ENCODE measurements at regions not wholly inside any gene's neighbourhood (a gene's known extent, or its start where the extent isn't known, plus 50 kb on each side); places are given as distances from the start of the nearest gene placed in this dataset.

DNA sequence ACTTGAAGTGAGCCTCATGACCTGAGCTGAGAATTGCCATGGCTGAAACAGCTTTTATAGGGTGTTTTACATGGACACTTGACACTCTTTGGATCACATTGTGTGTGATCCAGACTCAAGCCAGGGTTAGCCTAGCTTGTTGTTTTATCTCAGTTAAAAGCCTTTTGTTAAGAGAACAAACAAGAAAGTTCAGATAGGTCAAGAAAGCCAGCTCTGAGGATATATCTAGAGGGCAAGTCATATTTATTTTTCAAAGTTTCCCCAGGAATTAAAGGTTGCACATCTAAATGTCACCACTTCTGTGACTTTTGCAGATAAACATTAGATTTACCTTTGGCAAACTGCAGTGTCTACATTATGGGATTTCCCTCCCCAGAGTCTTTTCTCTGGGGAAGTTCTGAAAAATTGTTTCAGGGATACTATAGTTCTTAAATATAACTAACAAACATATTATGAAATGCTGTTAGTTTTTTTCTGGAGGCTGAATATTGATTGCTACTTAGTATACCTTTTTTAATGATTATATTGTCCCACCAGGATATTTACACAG, 134.5 kb downstream of the C9orf152 start:
- Histone ChIP-seq H3K27me3 (no peaks in the 10 kb centered on the region), H3K4me1 (ENCODE audit: insufficient read depth) (no peaks in the 10 kb centered on the region), H3K9me3 (ENCODE audit: low read depth) (no peaks in the 10 kb centered on the region), H3K36me3 (replicated peaks; ENCODE audit: insufficient read depth, low read depth) (no peaks in the 10 kb centered on the region), H3K4me3 (no peak overlapping the region), H2AFZ (no peak overlapping the region), H3K27ac (no peak overlapping the region), H3K4me2 (no peak overlapping the region), H4K20me1 (ENCODE audit: insufficient read depth, poor library complexity, severe bottlenecking) (no peaks in the 10 kb centered on the region), H3K79me2 (peaks cover 12% of the 10 kb centered on the region), H3K9me2 (replicated peaks; ENCODE audit: insufficient read depth) (no peaks in the 10 kb centered on the region)
- TF ChIP-seq, protein P1, sequence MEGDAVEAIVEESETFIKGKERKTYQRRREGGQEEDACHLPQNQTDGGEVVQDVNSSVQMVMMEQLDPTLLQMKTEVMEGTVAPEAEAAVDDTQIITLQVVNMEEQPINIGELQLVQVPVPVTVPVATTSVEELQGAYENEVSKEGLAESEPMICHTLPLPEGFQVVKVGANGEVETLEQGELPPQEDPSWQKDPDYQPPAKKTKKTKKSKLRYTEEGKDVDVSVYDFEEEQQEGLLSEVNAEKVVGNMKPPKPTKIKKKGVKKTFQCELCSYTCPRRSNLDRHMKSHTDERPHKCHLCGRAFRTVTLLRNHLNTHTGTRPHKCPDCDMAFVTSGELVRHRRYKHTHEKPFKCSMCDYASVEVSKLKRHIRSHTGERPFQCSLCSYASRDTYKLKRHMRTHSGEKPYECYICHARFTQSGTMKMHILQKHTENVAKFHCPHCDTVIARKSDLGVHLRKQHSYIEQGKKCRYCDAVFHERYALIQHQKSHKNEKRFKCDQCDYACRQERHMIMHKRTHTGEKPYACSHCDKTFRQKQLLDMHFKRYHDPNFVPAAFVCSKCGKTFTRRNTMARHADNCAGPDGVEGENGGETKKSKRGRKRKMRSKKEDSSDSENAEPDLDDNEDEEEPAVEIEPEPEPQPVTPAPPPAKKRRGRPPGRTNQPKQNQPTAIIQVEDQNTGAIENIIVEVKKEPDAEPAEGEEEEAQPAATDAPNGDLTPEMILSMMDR (IDR thresholded peaks at IDR 0.05; ENCODE audit: poor library complexity): no peak
- TF ChIP-seq EZH2phosphoT487 (IDR thresholded peaks at IDR 0.05; ENCODE audit: low read depth, severe bottlenecking, unreplicated experiment) (no peak), EZH2 (IDR thresholded peaks at IDR 0.05; ENCODE audit: borderline replicate concordance) (no peak)
- DNase-seq (ENCODE audit: low spot score): no peak

DNA sequence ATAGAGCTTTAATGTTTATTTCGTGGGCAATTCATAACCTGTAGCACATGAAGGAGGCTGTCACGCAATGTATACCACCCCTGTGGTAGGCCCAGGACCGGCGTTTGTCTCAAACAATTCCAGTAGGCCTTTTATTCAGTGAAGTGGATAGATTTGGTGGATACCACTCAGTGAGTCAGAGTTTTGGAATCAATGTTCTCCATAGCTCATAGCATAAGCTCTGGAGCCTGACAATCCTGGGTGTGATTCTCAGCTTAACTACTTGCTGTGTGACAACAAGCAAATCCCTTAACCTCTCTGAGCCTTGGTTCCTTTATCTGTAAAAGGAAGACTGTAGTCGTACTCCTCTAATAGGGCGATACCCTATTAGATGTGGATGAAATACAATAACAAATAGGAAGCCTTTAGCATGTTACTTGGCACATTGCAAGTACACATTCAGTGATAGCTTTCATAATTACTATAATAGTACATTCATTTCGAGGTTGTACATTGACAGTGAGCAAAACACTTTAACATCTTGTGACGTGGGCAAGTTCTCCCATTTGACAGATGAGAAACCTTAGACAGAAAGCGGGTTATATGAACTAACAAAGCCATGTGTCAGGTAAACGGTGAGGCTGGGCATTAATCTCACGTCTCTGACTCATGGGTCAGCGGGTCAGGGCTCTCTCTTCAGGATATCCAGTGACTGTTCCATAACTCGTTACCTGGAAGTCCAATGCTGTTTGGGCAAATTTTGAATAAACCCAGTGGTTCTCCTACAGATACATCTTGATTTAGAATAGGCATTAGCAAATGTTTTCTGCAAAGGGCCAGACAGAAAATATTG, 130.8 kb downstream of the C9orf152 start:
- H3K27ac ChIP-seq: no peak overlapping the region
- H3K9me3 ChIP-seq (ENCODE audit: low read depth): no peaks in the 10 kb centered on the region

DNA sequence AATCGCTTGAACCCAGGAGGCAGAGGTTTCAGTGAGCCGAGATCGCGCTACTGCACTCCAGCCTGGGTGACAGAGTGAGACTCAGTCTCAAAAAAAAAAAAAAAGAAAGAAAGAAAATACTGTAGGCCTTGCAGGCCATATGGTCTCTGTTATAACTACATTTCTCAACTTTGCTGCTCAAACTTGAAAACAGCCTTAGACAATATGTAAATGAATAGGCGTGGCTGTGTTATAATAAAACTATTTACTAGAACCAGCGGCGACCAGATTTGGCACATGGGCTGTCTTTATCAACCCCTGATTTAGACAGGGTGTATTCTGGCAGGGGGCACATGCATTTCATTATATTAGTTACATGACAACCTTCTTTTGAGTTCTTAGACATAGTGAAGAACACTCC, 130.0 kb downstream of the C9orf152 start:
- Histone ChIP-seq H4K20me1 (ENCODE audit: insufficient read depth, poor library complexity, severe bottlenecking) (no peaks in the 10 kb centered on the region), H3K9me3 (ENCODE audit: low read depth) (no peaks in the 10 kb centered on the region), H2AFZ (no peak overlapping the region), H3K36me3 (replicated peaks; ENCODE audit: insufficient read depth, low read depth) (no peaks in the 10 kb centered on the region), H3K79me2 (peaks cover 5% of the 10 kb centered on the region), H3K27me3 (no peaks in the 10 kb centered on the region), H3K9me2 (replicated peaks; ENCODE audit: insufficient read depth) (no peaks in the 10 kb centered on the region), H3K4me1 (ENCODE audit: insufficient read depth) (peaks cover 11% of the 10 kb centered on the region), H3K4me3 (no peak overlapping the region), H3K27ac (no peak overlapping the region), H3K4me2 (no peak overlapping the region)
- WGBS (ENCODE audit: low lambda C conversion rate, missing lambda C conversion rate): 94% methylated on average over 6 of the region's 7 CpGs
- TF ChIP-seq, protein P1 (IDR thresholded peaks at IDR 0.05; ENCODE audit: poor library complexity): no peak
- TF ChIP-seq EZH2phosphoT487 (IDR thresholded peaks at IDR 0.05; ENCODE audit: low read depth, severe bottlenecking, unreplicated experiment) (no peak), EZH2 (IDR thresholded peaks at IDR 0.05; ENCODE audit: borderline replicate concordance) (no peak)
- DNase-seq (ENCODE audit: low spot score): no peak

More for the DNA sequence above, 130.8 kb downstream of the C9orf152 start:
- Histone ChIP-seq H3K36me3 (replicated peaks; ENCODE audit: insufficient read depth, low read depth) (no peaks in the 10 kb centered on the region), H3K4me1 (ENCODE audit: insufficient read depth) (peaks cover 11% of the 10 kb centered on the region), H2AFZ (no peak overlapping the region), H3K9me2 (replicated peaks; ENCODE audit: insufficient read depth) (no peaks in the 10 kb centered on the region), H3K4me3 (no peak overlapping the region), H3K4me2 (no peak overlapping the region), H3K27me3 (no peaks in the 10 kb centered on the region), H3K79me2 (peaks cover 8% of the 10 kb centered on the region), H4K20me1 (ENCODE audit: insufficient read depth, poor library complexity, severe bottlenecking) (no peaks in the 10 kb centered on the region)
- no peak for DNase-seq (ENCODE audit: low spot score)
- 76% methylated on average over 13 of the region's 13 CpGs for WGBS (ENCODE audit: low lambda C conversion rate, missing lambda C conversion rate)
- TF ChIP-seq EZH2phosphoT487 (IDR thresholded peaks at IDR 0.05; ENCODE audit: low read depth, severe bottlenecking, unreplicated experiment): no peak
- TF ChIP-seq, protein P1 (IDR thresholded peaks at IDR 0.05; ENCODE audit: poor library complexity): no peak
- no peak for TF ChIP-seq EZH2 (IDR thresholded peaks at IDR 0.05; ENCODE audit: borderline replicate concordance)

Data from hepatocyte (in vitro differentiated cells).